ENCODE measurements at regions not wholly inside any gene's neighbourhood (a gene's known extent, or its start where the extent isn't known, plus 50 kb on each side); places are given as distances from the start of the nearest gene placed in this dataset.
"Not testable (repeated sequence)": the region's sequence is repeated elsewhere in the genome, so short reads cannot be mapped to it uniquely, and the experiment has no call there.

- DNase-seq, result not testable (repeated sequence)
Observed at GRCh38 chr4:100900945-100901344, 383.1 kb upstream of the EMCN start.

- DNase-seq, result no peak
Observed at GRCh38 chr4:100900134-100900533, 382.3 kb upstream of the EMCN start.

GRCh38 chr4:100898844-100899243 lies 381.0 kb upstream of the EMCN start:
- no peak for DNase-seq

GRCh38 chr4:100895556-100896197 lies 377.9 kb upstream of the EMCN start:
- peak in 2 of 4 experiments; percentile 23 to 45 for DNase-seq

GRCh38 chr4:100894339-100894870 lies 376.6 kb upstream of the EMCN start:
- DNase-seq, result no peak

GRCh38 chr4:100891808-100892207 lies 374.0 kb upstream of the EMCN start:
- no peak for DNase-seq

GRCh38 chr4:100889898-100890297 lies 372.1 kb upstream of the EMCN start:
- DNase-seq, result no peak

- no peak for DNase-seq
Observed at GRCh38 chr4:100889401-100889800, 371.6 kb upstream of the EMCN start.

GRCh38 chr4:100882661-100883060 lies 364.8 kb upstream of the EMCN start:
- DNase-seq, result no peak

- no peak for DNase-seq
Observed at GRCh38 chr4:100881283-100881682, 363.5 kb upstream of the EMCN start.

- no peak for DNase-seq
Observed at GRCh38 chr4:100880011-100880410, 362.2 kb upstream of the EMCN start.

GRCh38 chr4:100879471-100879870 lies 361.6 kb upstream of the EMCN start:
- DNase-seq, result no peak

- no peak for DNase-seq
Observed at GRCh38 chr4:100876546-100876945, 358.7 kb upstream of the EMCN start.

- DNase-seq, result no peak
Observed at GRCh38 chr4:100875296-100876068, 357.7 kb upstream of the EMCN start.

GRCh38 chr4:100872811-100873210 lies 355.0 kb upstream of the EMCN start:
- no peak for DNase-seq

- no peak for DNase-seq
Observed at GRCh38 chr4:100870940-100871772, 353.3 kb upstream of the EMCN start.

- DNase-seq, result no peak
Observed at GRCh38 chr4:100869276-100869675, 351.5 kb upstream of the EMCN start.

- not testable (repeated sequence) for DNase-seq
Observed at GRCh38 chr4:100868281-100868680, 350.5 kb upstream of the EMCN start.

- DNase-seq, result no peak
Observed at GRCh38 chr4:100852326-100852725, 334.5 kb upstream of the EMCN start.

GRCh38 chr4:100849319-100849718 lies 331.5 kb upstream of the EMCN start:
- no peak for DNase-seq

- DNase-seq, result no peak
Observed at GRCh38 chr4:100848841-100849240, 331.0 kb upstream of the EMCN start.

- DNase-seq, result no peak
Observed at GRCh38 chr4:100843910-100844309, 326.1 kb upstream of the EMCN start.

GRCh38 chr4:100842856-100843255 lies 325.0 kb upstream of the EMCN start:
- peak in 1 of 4 experiments; percentile 6 for DNase-seq
